K562 (cell line): ENCODE measurements at regions not wholly inside any gene's neighbourhood (a gene's known extent, or its start where the extent isn't known, plus 50 kb on each side); places are given as distances from the start of the nearest gene placed in this dataset.

ENCODE experiments used
- ATAC-seq: fragments of 200-7000 bp; cut with Tn5 transposase; 3 replicates; pipeline ENCODE4 v1.9.1; 2020; ENCODE audit warnings: moderate library complexity
- BruUV-seq: library from RNA; stranded (reverse); fragments of 400-500 nt; replicated peaks from 2 replicates; lab custom pipeline; 2021; lab: Mats Ljungman, UMichigan
- CTCF ChIA-PET: fragments of 300-600 bp; formaldehyde crosslinking; extraction: SDS; loops from one replicate; lab custom pipeline; 2021; ENCODE audit warnings: low intra/inter-chr PET ratio; lab: Yijun Ruan, JAX
- POLR2A ChIA-PET: fragments of 300-600, 350-650 bp; sonication (Branson Sonifier 250); formaldehyde crosslinking; extraction: SDS; loops from one replicate; lab custom pipeline; 2021; ENCODE audit warnings: antibody characterized with exemption, inconsistent platforms; lab: Yijun Ruan, JAX
- DNase-seq, 4 experiments: peaks; one replicate each; pipeline versions ENCODE4 v3.0.0 to v3.0.0-alpha.2; 2011 to 2018; ENCODE audit warnings: low spot score in 3 of 4, mixed read lengths in 3 of 4; ENCODE audit errors: extremely low read depth in 1 of 4
- FAIRE-seq: peaks from 2 replicates; lab custom pipeline; 2011; peaks lifted over from hg19 to GRCh38; lab: Jason Lieb, UNC
- H2AFZ ChIP-seq: 2 replicates; pipeline ENCODE4 v1.6.0; 2011; ENCODE audit warnings: low read depth, low read length, control low read depth, inconsistent platforms
- H3K27ac ChIP-seq: fragments of 200-600 bp; 3 replicates; pipeline ENCODE4 v1.8.0; 2011; ENCODE audit warnings: low read depth, mild to moderate bottlenecking, control low read depth, inconsistent platforms, low read length, moderate library complexity, mixed read lengths; ENCODE audit errors: extremely low read depth
- H3K27me3 ChIP-seq, 2 experiments: fragments of 300-600 bp in 1 of 2; 2 replicates in 1 of 2; 3 replicates in 1 of 2; pipeline versions ENCODE4 v1.6.0 to v1.8.0; 2011; ENCODE audit warnings: inconsistent platforms in 2 of 2, low read length in 2 of 2, mild to moderate bottlenecking in 1 of 2, mixed read lengths in 1 of 2, moderate library complexity in 1 of 2; ENCODE audit not compliant: control insufficient read depth in 2 of 2, insufficient read depth in 2 of 2
- H3K36me3 ChIP-seq: fragments of 300-600 bp; 3 replicates; pipeline ENCODE4 v1.8.0; 2011; ENCODE audit warnings: mild to moderate bottlenecking, low read length, inconsistent platforms; ENCODE audit not compliant: control insufficient read depth, insufficient read depth
- H3K4me1 ChIP-seq, 2 experiments: fragments of 200-600 bp in 1 of 2; replicated peaks in 1 of 2; 2 replicates in 1 of 2; 3 replicates in 1 of 2; pipeline versions ENCODE4 v1.5.1 to v1.8.0; 2011; ENCODE audit warnings: inconsistent platforms in 2 of 2, low read length in 2 of 2, mild to moderate bottlenecking in 1 of 2, mixed read lengths in 1 of 2, moderate library complexity in 1 of 2; ENCODE audit not compliant: control insufficient read depth in 2 of 2, insufficient read depth in 2 of 2
- H3K4me2 ChIP-seq: 2 replicates; pipeline ENCODE4 v1.6.1; 2011; ENCODE audit warnings: low read length, control low read depth, inconsistent platforms, mixed read lengths; ENCODE audit not compliant: insufficient read depth
- H3K4me3 ChIP-seq: fragments of 200-600 bp; sonication (generic), shearing (Covaris generic); 2 replicates; pipeline ENCODE4 v1.5.1; 2016; ENCODE audit warnings: control low read depth, inconsistent platforms
- H3K79me2 ChIP-seq: fragments of 200-600 bp; 3 replicates; pipeline ENCODE4 v1.8.0; 2011; ENCODE audit warnings: low read length, inconsistent platforms; ENCODE audit not compliant: control insufficient read depth, insufficient read depth
- H3K9ac ChIP-seq, 2 experiments: 2 replicates each; pipeline versions ENCODE4 v1.6.0 to v1.6.1; 2011; ENCODE audit warnings: low read depth in 2 of 2, low read length in 2 of 2, control low read depth in 1 of 2, inconsistent platforms in 1 of 2, mild to moderate bottlenecking in 1 of 2, mixed read lengths in 1 of 2; ENCODE audit not compliant: insufficient read depth in 1 of 2
- H3K9me1 ChIP-seq: one replicate; pipeline ENCODE4 v1.6.0; 2011; ENCODE audit warnings: inconsistent platforms, mild to moderate bottlenecking, low read length, moderate library complexity; ENCODE audit not compliant: control insufficient read depth, insufficient read depth
- H3K9me3 ChIP-seq: replicated peaks from 2 replicates; pipeline ENCODE4 v1.5.1; 2011; ENCODE audit warnings: low read depth, low read length, inconsistent platforms; ENCODE audit not compliant: control insufficient read depth, insufficient read depth
- H4K20me1 ChIP-seq: replicated peaks from 2 replicates; pipeline ENCODE4 v1.6.1; 2011; ENCODE audit warnings: low read length, inconsistent platforms, mixed read lengths; ENCODE audit not compliant: control insufficient read depth, insufficient read depth
- RBM25 ChIP-seq: fragments of 200-400 bp; formaldehyde crosslinking; IDR thresholded peaks from 2 replicates; pipeline ENCODE4 v1.6.1; 2018; ENCODE audit warnings: low read length, low read depth, moderate library complexity; ENCODE audit not compliant: severe bottlenecking
- ZNF316 ChIP-seq: fragments of 450-650 bp; IDR thresholded peaks from 2 replicates; pipeline ENCODE4 v1.6.1; 2016
- ZNF589 ChIP-seq: fragments of 200-800 bp; sonication (Bioruptor generic); IDR thresholded peaks from 2 replicates; pipeline ENCODE4 v1.6.1; 2016; ENCODE audit warnings: low read depth, missing genetic modification characterization, missing compliant biosample characterization
- WGBS: fragments of 100-300 bp; shearing (Covaris generic); methylation state at CpG from one replicate; pipeline ENCODE4 v1.1.6; 2016; ENCODE audit warnings: low coverage, mixed read lengths; ENCODE audit not compliant: insufficient coverage; ENCODE audit errors: missing lambda C conversion rate; 5-methylcytosine and 5-hydroxymethylcytosine counted together
- in situ Hi-C: fragments of 300-500 bp; cut with MboI; formaldehyde crosslinking; loops from 4 replicates; pipeline ENCODE4 v1.15.0; 2018; ENCODE audit warnings: inconsistent platforms, mixed read lengths
- intact Hi-C: fragments of 100-400 bp; cut with micrococcal nuclease; formaldehyde crosslinking; loops from 2 replicates; pipeline ENCODE4 v1.14.2; 2022
- TF ChIP-seq, protein P1 (sequence below), 2 experiments: fragments of 450-650 bp; IDR thresholded peaks; 2 replicates each; pipeline ENCODE4 v1.6.1; 2016; ENCODE audit warnings: mild to moderate bottlenecking in 2 of 2, borderline replicate concordance in 1 of 2, low read depth in 1 of 2, moderate library complexity in 1 of 2

DNA sequence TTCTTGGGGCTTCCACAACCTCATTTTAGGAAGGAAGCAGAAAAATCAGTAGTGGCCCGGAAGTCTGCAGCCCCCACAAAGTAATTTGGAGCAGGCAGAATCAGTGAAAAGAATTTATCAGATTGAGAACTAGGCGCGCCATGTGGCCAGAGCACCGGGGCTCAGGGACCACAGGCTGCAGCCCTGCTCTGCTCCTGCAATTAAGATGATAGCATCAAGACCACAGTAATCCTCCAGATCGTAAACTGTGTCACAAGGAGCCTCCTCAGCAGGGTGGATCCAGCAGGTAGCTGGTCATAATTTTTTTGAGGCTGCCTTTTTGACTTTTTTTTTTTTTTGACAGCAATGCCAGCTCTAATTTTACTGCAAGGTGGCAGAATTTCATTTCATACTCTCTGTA is 209.0 kb upstream of the ZMIZ1 start:
- 1% methylated on average over 5 of the region's 5 CpGs for WGBS
- Histone ChIP-seq H3K9me1 (no peaks in the 10 kb centered on the region), H3K9ac (no peak overlapping the region), H3K9me3 (no peaks in the 10 kb centered on the region), H3K4me2 (no peak overlapping the region), H3K36me3 (no peaks in the 10 kb centered on the region), H3K79me2 (no peaks in the 10 kb centered on the region), H3K27ac (no peak overlapping the region), H2AFZ (no peak overlapping the region), H3K27me3 (peaks cover 0 to 21% of the 10 kb centered on the region in 2 experiments; a peak in 2 of 5 replicates), H3K4me1 (no peaks in the 10 kb centered on the region), H3K4me3 (no peak overlapping the region), H4K20me1 (peaks cover 3% of the 10 kb centered on the region; the same call in 1 of the 2 replicates)
- ATAC-seq (no peak), DNase-seq (no peak), FAIRE-seq (no peak)
- in situ Hi-C loops = no loop called here
- CTCF ChIA-PET = no interaction called here
- intact Hi-C loops = loop anchor here (10.0 kb wide), 1 partner anchor 335 kb away; no protein-coding TSS in a partner anchor
- no TSS peak for BruUV-seq
- TF ChIP-seq ZNF316 = peak; percentile 25; the same call in 1 of the 2 replicates
- TF ChIP-seq RBM25 = no peak
- TF ChIP-seq, protein P1, sequence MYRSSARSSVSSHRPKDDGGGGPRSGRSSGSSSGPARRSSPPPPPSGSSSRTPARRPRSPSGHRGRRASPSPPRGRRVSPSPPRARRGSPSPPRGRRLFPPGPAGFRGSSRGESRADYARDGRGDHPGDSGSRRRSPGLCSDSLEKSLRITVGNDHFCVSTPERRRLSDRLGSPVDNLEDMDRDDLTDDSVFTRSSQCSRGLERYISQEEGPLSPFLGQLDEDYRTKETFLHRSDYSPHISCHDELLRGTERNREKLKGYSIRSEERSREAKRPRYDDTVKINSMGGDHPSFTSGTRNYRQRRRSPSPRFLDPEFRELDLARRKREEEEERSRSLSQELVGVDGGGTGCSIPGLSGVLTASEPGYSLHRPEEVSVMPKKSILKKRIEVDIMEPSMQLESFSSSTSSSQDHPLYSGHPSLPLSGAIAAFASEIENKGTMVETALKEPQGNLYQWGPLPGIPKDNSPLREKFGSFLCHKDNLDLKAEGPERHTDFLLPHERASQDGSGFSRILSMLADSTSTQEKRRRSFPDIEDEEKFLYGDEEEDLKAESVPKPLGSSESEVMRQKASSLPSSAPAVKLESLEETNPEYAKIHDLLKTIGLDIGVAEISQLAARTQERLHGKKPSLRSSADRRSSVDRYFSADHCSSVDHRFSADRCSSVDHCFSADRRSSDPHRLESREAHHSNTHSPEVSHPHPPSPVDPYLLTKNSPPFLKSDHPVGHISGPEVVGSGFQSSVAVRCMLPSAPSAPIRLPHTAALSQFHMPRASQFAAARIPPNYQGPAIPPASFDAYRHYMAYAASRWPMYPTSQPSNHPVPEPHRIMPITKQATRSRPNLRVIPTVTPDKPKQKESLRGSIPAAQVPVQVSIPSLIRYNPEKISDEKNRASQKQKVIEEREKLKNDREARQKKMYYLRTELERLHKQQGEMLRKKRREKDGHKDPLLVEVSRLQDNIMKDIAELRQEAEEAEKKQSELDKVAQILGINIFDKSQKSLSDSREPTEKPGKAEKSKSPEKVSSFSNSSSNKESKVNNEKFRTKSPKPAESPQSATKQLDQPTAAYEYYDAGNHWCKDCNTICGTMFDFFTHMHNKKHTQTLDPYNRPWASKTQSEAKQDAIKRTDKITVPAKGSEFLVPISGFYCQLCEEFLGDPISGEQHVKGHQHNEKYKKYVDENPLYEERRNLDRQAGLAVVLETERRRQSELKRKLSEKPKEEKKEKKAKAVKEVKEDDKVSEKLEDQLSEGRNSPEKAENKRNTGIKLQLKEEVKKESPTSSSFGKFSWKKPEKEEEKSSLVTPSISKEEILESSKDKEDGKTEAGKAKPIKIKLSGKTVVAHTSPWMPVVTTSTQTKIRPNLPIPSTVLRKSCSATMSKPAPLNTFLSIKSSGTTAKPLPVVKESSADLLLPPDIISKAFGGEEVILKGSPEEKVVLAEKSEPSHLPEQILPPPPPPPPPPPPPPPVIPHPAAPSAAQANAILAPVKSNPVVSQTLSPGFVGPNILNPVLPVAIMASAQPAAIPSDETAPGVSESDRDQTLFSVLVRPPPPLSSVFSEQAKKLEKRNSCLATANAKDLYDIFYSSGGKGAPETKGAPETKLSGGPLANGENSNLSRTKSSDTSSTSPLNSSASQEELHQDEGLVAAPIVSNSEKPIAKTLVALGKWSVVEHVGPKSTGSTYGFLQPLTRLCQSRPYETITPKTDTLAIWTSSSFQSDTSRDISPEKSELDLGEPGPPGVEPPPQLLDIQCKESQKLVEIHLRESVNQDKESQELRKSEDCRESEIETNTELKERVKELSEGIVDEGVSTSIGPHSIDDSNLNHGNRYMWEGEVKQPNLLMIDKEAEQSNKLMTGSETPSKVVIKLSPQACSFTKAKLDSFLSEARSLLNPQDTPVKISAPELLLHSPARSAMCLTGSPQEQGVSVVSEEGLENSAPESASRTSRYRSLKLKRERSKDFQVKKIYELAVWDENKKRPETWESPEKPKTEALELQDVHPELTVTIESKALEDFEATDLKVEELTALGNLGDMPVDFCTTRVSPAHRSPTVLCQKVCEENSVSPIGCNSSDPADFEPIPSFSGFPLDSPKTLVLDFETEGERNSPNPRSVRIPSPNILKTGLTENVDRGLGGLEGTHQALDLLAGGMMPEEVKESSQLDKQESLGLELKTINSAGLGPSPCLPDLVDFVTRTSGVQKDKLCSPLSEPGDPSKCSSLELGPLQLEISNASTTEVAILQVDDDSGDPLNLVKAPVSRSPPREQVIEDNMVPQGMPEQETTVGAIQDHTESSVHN (IDR thresholded peaks at IDR 0.05; ENCODE audit: borderline replicate concordance in 1 of 2, low read depth in 1 of 2) = no peak
- no peak for TF ChIP-seq ZNF589 (CRISPR knock-in tag)
- POLR2A ChIA-PET = no interaction called here
